Keratinocyte (primary cell): ENCODE measurements at regions not wholly inside any gene's neighbourhood (a gene's known extent, or its start where the extent isn't known, plus 50 kb on each side); places are given as distances from the start of the nearest gene placed in this dataset.

ENCODE experiments used
- CTCF ChIP-seq, 3 experiments: IDR thresholded peaks in 1 of 3; conservative IDR thresholded peaks in 1 of 3; optimal IDR thresholded peaks in 1 of 3; 2 replicates in 2 of 3; 3 replicates in 1 of 3; pipeline versions ENCODE3 to v1.5.1; 2011; ENCODE audit warnings: low read length in 3 of 3, mild to moderate bottlenecking in 3 of 3, moderate library complexity in 2 of 3, control low read depth in 1 of 3, inconsistent platforms in 1 of 3; ENCODE audit not compliant: insufficient read depth in 2 of 3; ENCODE audit errors: extremely low read depth in 1 of 3
- EZH2 ChIP-seq: IDR thresholded peaks from one replicate; pipeline ENCODE4 v1.6.1; 2012; ENCODE audit warnings: inconsistent platforms, mild to moderate bottlenecking, low read length, moderate library complexity

DNA sequence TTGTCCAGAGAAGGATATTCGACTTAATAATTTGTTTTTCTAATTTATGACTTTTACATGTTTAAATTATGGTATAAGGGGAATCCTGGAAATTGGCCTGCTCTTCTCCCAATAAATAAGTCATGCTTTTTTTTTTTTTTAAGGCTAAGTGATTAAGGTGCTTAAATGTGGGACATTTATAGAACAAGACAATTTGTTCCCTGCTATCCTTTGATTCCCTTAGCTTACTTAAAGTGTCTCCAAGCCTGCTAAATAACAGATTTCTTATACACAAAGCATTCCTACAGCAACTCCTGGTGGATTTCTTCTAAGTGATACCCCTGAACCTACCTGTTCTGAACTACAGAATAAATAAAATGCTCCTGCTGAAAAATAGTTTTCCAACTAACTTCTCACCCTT, 233.0 kb upstream of the UGT8 start:
- no peak for TF ChIP-seq CTCF (optimal IDR thresholded peaks at IDR 0.05 in 1 of 3, IDR thresholded peaks at IDR 0.05 in 1 of 3, conservative IDR thresholded peaks at IDR 0.05 in 1 of 3; ENCODE audit: extremely low read depth in 1 of 3, insufficient read depth in 2 of 3, low read length in 3 of 3)
- no peak for TF ChIP-seq EZH2
